ENCODE measurements at regions not wholly inside any gene's neighbourhood (a gene's known extent, or its start where the extent isn't known, plus 50 kb on each side); places are given as distances from the start of the nearest gene placed in this dataset.

- POLR2A ChIA-PET = no interaction called here
- WGBS (ENCODE audit: insufficient coverage, low coverage, missing lambda C conversion rate) = 0% methylated on average over 4 of the region's 4 CpGs
- Histone ChIP-seq H2AFZ (ENCODE audit: low read depth, low read length) (no peak overlapping the region), H3K79me2 (ENCODE audit: control insufficient read depth, insufficient read depth, low read length) (no peaks in the 10 kb centered on the region), H3K4me3 (no peak overlapping the region), H3K36me3 (ENCODE audit: control insufficient read depth, insufficient read depth, low read length) (no peaks in the 10 kb centered on the region), H3K4me1 (replicated peaks in 1 of 2; ENCODE audit: control insufficient read depth in 2 of 2, insufficient read depth in 2 of 2, low read length in 2 of 2) (no peaks in the 10 kb centered on the region; a peak in 1 of 5 replicates), H3K27ac (ENCODE audit: extremely low read depth, low read depth, low read length) (no peak overlapping the region), H3K9me3 (replicated peaks; ENCODE audit: control insufficient read depth, insufficient read depth, low read depth, low read length) (no peaks in the 10 kb centered on the region), H3K4me2 (ENCODE audit: insufficient read depth, low read length) (no peak overlapping the region), H3K9ac (ENCODE audit: insufficient read depth in 1 of 2, low read depth in 2 of 2, low read length in 2 of 2) (no peak overlapping the region), H3K27me3 (ENCODE audit: control insufficient read depth in 2 of 2, insufficient read depth in 2 of 2, low read length in 2 of 2) (peaks cover 7 to 12% of the 10 kb centered on the region in 2 experiments; a peak in 3 of 5 replicates), H3K9me1 (ENCODE audit: control insufficient read depth, insufficient read depth, low read length) (no peaks in the 10 kb centered on the region), H4K20me1 (replicated peaks; ENCODE audit: control insufficient read depth, insufficient read depth, low read length) (no peaks in the 10 kb centered on the region)
- CTCF ChIA-PET (ENCODE audit: low intra/inter-chr PET ratio) = no interaction called here
- no peak for FAIRE-seq
- ATAC-seq = no peak
- no peak for DNase-seq (ENCODE audit: extremely low read depth in 1 of 4, low spot score in 3 of 4)
- BruUV-seq (replicated peaks) = no TSS peak
- in situ Hi-C loops (cut with MboI) (no loop called here), intact Hi-C loops (cut with micrococcal nuclease) (no loop called here)
- TF ChIP-seq TEAD1 (CRISPR knock-in tag; IDR thresholded peaks at IDR 0.05) = no peak
- no peak for TF ChIP-seq GTF2F1 (IDR thresholded peaks at IDR 0.05; ENCODE audit: low read depth, low read length)
- no peak for TF ChIP-seq BRF2 (IDR thresholded peaks at IDR 0.05; ENCODE audit: borderline replicate concordance, insufficient read depth, insufficient read length)
- TF ChIP-seq ARID1B (IDR thresholded peaks at IDR 0.05) = no peak
- TF ChIP-seq ZNF318 (IDR thresholded peaks at IDR 0.05; ENCODE audit: borderline replicate concordance in 1 of 2, low read depth in 1 of 2) = no peak
- no peak for TF ChIP-seq HOMEZ (CRISPR knock-in tag; IDR thresholded peaks at IDR 0.05)
These were observed 66.8 kb upstream of the KRAS start for GRCh38 chr12:25317553-25317952.
